ENCODE measurements at regions not wholly inside any gene's neighbourhood (a gene's known extent, or its start where the extent isn't known, plus 50 kb on each side); places are given as distances from the start of the nearest gene placed in this dataset.

DNA sequence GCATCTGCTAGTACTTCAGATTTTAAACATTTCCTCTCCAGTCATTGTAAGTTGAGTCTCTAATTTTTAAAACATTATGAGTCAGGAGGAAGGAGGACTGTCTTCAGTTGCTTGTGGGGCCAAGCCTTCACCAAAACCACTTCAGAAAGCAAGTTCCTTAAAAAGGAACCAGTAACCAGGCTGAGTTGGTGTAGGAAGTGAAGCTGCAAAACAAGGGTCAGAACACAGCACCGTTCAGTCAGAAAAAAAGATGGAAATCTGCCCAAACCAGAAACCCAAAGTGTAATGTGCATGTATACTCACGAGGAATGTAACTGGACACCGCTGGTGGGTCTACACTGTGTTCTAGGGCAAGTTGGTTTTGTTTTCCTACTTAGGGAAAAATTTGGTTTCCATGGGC, 402.1 kb downstream of the SETD4 start:
- TF ChIP-seq, protein P1, sequence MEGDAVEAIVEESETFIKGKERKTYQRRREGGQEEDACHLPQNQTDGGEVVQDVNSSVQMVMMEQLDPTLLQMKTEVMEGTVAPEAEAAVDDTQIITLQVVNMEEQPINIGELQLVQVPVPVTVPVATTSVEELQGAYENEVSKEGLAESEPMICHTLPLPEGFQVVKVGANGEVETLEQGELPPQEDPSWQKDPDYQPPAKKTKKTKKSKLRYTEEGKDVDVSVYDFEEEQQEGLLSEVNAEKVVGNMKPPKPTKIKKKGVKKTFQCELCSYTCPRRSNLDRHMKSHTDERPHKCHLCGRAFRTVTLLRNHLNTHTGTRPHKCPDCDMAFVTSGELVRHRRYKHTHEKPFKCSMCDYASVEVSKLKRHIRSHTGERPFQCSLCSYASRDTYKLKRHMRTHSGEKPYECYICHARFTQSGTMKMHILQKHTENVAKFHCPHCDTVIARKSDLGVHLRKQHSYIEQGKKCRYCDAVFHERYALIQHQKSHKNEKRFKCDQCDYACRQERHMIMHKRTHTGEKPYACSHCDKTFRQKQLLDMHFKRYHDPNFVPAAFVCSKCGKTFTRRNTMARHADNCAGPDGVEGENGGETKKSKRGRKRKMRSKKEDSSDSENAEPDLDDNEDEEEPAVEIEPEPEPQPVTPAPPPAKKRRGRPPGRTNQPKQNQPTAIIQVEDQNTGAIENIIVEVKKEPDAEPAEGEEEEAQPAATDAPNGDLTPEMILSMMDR (IDR thresholded peaks at IDR 0.05; ENCODE audit: unreplicated experiment): no peak
- Mint-ChIP-seq H3K36me3 (ENCODE audit: low read depth, unreplicated experiment) (no peaks in the 10 kb centered on the region), H3K4me1 (ENCODE audit: unreplicated experiment) (no peaks in the 10 kb centered on the region), H3K27ac (ENCODE audit: unreplicated experiment) (no peak overlapping the region), H3K4me3 (ENCODE audit: unreplicated experiment) (no peak overlapping the region), H3K27me3 (ENCODE audit: unreplicated experiment) (peaks cover 1% of the 10 kb centered on the region), H3K9me3 (ENCODE audit: unreplicated experiment) (peaks cover 5% of the 10 kb centered on the region)
- DNase-seq (ENCODE audit: low spot score): no peak

DNA sequence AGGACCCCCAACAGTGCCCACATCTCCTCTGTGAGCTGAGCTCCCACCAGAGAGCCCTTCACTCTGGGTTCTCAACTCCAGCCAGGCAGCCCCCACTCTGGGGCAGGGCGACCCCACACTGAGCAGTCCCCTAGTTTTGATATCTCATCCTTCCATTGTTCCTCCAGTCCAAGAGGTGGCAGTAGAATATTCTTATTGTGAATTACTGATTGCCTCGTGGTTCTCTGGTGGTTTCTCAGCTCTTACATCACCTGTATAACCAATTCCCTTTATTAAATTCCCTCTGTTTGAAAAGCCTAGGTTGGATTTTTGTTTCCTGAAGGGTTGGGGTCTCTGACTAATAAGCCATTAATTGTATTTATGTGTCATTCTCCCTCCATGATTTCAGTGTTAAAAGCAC, 407.5 kb downstream of the SETD4 start:
- Mint-ChIP-seq H3K4me1 (ENCODE audit: unreplicated experiment) (peaks cover 2% of the 10 kb centered on the region), H3K36me3 (ENCODE audit: low read depth, unreplicated experiment) (no peaks in the 10 kb centered on the region), H3K9me3 (ENCODE audit: unreplicated experiment) (peaks cover 5% of the 10 kb centered on the region), H3K27me3 (ENCODE audit: unreplicated experiment) (no peaks in the 10 kb centered on the region), H3K4me3 (ENCODE audit: unreplicated experiment) (no peak overlapping the region), H3K27ac (ENCODE audit: unreplicated experiment) (no peak overlapping the region)
- DNase-seq (ENCODE audit: low spot score): no peak
- TF ChIP-seq, protein P1 (IDR thresholded peaks at IDR 0.05; ENCODE audit: unreplicated experiment): no peak

DNA sequence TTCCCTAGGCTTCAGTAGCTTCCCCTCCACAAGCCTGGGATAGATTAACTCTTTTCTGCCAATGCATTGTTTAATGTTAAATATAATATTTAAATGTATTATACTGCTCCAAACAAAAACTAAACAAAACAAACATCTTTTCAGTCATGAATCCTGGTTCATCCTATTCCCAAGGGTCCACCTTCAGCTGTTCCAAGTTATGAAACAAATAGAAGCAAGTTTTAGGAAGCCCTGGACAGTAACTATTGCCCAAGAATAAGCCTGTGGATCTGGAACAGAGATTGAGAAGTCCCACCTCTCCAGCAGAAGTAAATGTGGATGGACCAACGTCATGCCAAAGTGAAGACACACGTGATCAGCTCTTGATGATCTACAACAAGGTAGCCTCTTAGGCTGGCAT, 408.1 kb downstream of the SETD4 start:
- Mint-ChIP-seq H3K4me3 (ENCODE audit: unreplicated experiment) (no peak overlapping the region), H3K9me3 (ENCODE audit: unreplicated experiment) (peaks cover 3% of the 10 kb centered on the region), H3K36me3 (ENCODE audit: low read depth, unreplicated experiment) (no peaks in the 10 kb centered on the region), H3K4me1 (ENCODE audit: unreplicated experiment) (peaks cover 2% of the 10 kb centered on the region), H3K27ac (ENCODE audit: unreplicated experiment) (no peak overlapping the region), H3K27me3 (ENCODE audit: unreplicated experiment) (no peaks in the 10 kb centered on the region)
- no peak for DNase-seq (ENCODE audit: low spot score)
- TF ChIP-seq, protein P1 (IDR thresholded peaks at IDR 0.05; ENCODE audit: unreplicated experiment): no peak

GRCh38 chr21:35651196-35651595, 409.1 kb downstream of the SETD4 start:
- Mint-ChIP-seq H3K27me3 (ENCODE audit: unreplicated experiment) (no peaks in the 10 kb centered on the region), H3K36me3 (ENCODE audit: low read depth, unreplicated experiment) (no peaks in the 10 kb centered on the region), H3K27ac (ENCODE audit: unreplicated experiment) (no peak overlapping the region), H3K9me3 (ENCODE audit: unreplicated experiment) (no peaks in the 10 kb centered on the region), H3K4me3 (ENCODE audit: unreplicated experiment) (no peak overlapping the region), H3K4me1 (ENCODE audit: unreplicated experiment) (peaks cover 2% of the 10 kb centered on the region)
- no peak for DNase-seq (ENCODE audit: low spot score)
- TF ChIP-seq, protein P1 (IDR thresholded peaks at IDR 0.05; ENCODE audit: unreplicated experiment): no peak

GRCh38 chr21:35649186-35649585, 411.1 kb downstream of the SETD4 start:
- Mint-ChIP-seq H3K27ac (ENCODE audit: unreplicated experiment) (no peak overlapping the region), H3K4me3 (ENCODE audit: unreplicated experiment) (no peak overlapping the region), H3K4me1 (ENCODE audit: unreplicated experiment) (peaks cover 2% of the 10 kb centered on the region), H3K9me3 (ENCODE audit: unreplicated experiment) (no peaks in the 10 kb centered on the region), H3K27me3 (ENCODE audit: unreplicated experiment) (no peaks in the 10 kb centered on the region), H3K36me3 (ENCODE audit: low read depth, unreplicated experiment) (no peaks in the 10 kb centered on the region)
- TF ChIP-seq, protein P1 (IDR thresholded peaks at IDR 0.05; ENCODE audit: unreplicated experiment): no peak
- no peak for DNase-seq (ENCODE audit: low spot score)

Measured in endothelial cell (in vitro differentiated cells).